ENCODE measurements at regions not wholly inside any gene's neighbourhood (a gene's known extent, or its start where the extent isn't known, plus 50 kb on each side); places are given as distances from the start of the nearest gene placed in this dataset.

DNA sequence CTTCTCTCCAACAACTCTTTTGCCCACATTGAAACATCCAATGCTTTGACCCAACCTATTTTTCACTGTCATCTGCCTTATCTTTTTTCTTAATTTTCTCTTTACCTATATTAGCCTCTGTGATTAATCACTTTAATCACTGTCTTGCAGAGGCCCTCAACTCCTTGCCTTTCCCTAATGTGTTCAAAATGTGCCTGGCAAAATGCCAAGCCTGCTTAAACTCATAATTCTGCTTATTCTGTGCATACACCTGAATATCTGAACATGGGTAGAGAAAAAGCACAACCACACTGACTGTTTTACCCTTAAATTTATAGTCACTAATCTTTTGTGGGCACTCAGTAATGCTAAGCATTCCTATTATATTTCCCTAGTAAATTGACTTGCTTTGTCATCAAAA is 63.0 kb upstream of the GALNT13 start:
- TF ChIP-seq, protein P1, sequence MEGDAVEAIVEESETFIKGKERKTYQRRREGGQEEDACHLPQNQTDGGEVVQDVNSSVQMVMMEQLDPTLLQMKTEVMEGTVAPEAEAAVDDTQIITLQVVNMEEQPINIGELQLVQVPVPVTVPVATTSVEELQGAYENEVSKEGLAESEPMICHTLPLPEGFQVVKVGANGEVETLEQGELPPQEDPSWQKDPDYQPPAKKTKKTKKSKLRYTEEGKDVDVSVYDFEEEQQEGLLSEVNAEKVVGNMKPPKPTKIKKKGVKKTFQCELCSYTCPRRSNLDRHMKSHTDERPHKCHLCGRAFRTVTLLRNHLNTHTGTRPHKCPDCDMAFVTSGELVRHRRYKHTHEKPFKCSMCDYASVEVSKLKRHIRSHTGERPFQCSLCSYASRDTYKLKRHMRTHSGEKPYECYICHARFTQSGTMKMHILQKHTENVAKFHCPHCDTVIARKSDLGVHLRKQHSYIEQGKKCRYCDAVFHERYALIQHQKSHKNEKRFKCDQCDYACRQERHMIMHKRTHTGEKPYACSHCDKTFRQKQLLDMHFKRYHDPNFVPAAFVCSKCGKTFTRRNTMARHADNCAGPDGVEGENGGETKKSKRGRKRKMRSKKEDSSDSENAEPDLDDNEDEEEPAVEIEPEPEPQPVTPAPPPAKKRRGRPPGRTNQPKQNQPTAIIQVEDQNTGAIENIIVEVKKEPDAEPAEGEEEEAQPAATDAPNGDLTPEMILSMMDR (IDR thresholded peaks at IDR 0.05; ENCODE audit: poor library complexity) = no peak
- no peak for TF ChIP-seq EZH2 (IDR thresholded peaks at IDR 0.05; ENCODE audit: borderline replicate concordance)
